ENCODE measurements at regions not wholly inside any gene's neighbourhood (a gene's known extent, or its start where the extent isn't known, plus 50 kb on each side); places are given as distances from the start of the nearest gene placed in this dataset.

- Histone ChIP-seq H3K9me3 (ENCODE audit: low read length) (no peaks in the 10 kb centered on the region), H3K36me3 (ENCODE audit: insufficient read depth, low read length) (no peaks in the 10 kb centered on the region), H3K79me2 (ENCODE audit: insufficient read depth, low read depth, low read length) (no peaks in the 10 kb centered on the region; the same call in 1 of the 2 replicates), H3K4me2 (ENCODE audit: low read length) (no peak overlapping the region), H3K27ac (ENCODE audit: low read depth, low read length, poor library complexity, severe bottlenecking) (no peak overlapping the region), H3K4me1 (ENCODE audit: insufficient read depth, low read length, poor library complexity, severe bottlenecking) (no peaks in the 10 kb centered on the region), H3K4me3 (ENCODE audit: low read depth, low read length, poor library complexity, severe bottlenecking) (no peak overlapping the region), H4K20me1 (ENCODE audit: insufficient read depth, low read length) (no peaks in the 10 kb centered on the region), H2AFZ (ENCODE audit: low read length) (no peak overlapping the region), H3K9me2 (ENCODE audit: insufficient read depth, low read length) (no peaks in the 10 kb centered on the region)
- POLR2A ChIA-PET, result interaction anchor here (0.6 to 0.9 kb wide), 2 partner anchors 10 to 1689 kb away, joined by 4 read pairs; partner anchors contain the start of gene UCHL3
- BruUV-seq (replicated peaks), result no TSS peak
- no peak for TF ChIP-seq CTCF (conservative IDR thresholded peaks at IDR 0.05; ENCODE audit: low read length)
- no peak for TF ChIP-seq EZH2phosphoT487 (IDR thresholded peaks at IDR 0.05; ENCODE audit: borderline replicate concordance, low read depth, low read length)
- intact Hi-C loops (cut with micrococcal nuclease; ENCODE audit: unreplicated experiment), result no loop called here
- CTCF ChIA-PET (ENCODE audit: unreplicated experiment), result interaction anchor here (0.6 kb wide), 1 partner anchor 307 kb away, joined by 3 read pairs; no protein-coding TSS in a partner anchor
- DNase-seq (ENCODE audit: low spot score), result no peak
Observed at GRCh38 chr13:73860501-73860900, 273.7 kb downstream of the KLF12 start.

GRCh38 chr13:73859841-73860240 is 274.4 kb downstream of the KLF12 start:
- no peak overlapping the region for H2AFZ ChIP-seq (ENCODE audit: low read length)
- no TSS peak for BruUV-seq (replicated peaks)
- POLR2A ChIA-PET, result interaction anchor here (0.6 to 0.9 kb wide), 3 partner anchors 9 to 1690 kb away, joined by 3 to 4 read pairs (median 4); partner anchors contain the start of gene UCHL3
- H4K20me1 ChIP-seq (ENCODE audit: insufficient read depth, low read length), result no peaks in the 10 kb centered on the region
- no peaks in the 10 kb centered on the region for H3K9me3 ChIP-seq (ENCODE audit: low read length)
- H3K36me3 ChIP-seq (ENCODE audit: insufficient read depth, low read length), result no peaks in the 10 kb centered on the region
- CTCF ChIA-PET (ENCODE audit: unreplicated experiment), result interaction anchor here (0.6 kb wide), 1 partner anchor 308 kb away, joined by 3 read pairs; no protein-coding TSS in a partner anchor
- no peak overlapping the region for H3K4me2 ChIP-seq (ENCODE audit: low read length)
- intact Hi-C loops (cut with micrococcal nuclease; ENCODE audit: unreplicated experiment), result no loop called here
- no peak for DNase-seq (ENCODE audit: low spot score)
- no peak overlapping the region for H3K27ac ChIP-seq (ENCODE audit: low read depth, low read length, poor library complexity, severe bottlenecking)
- no peaks in the 10 kb centered on the region for H3K9me2 ChIP-seq (ENCODE audit: insufficient read depth, low read length)
- no peaks in the 10 kb centered on the region for H3K4me1 ChIP-seq (ENCODE audit: insufficient read depth, low read length, poor library complexity, severe bottlenecking)
- H3K4me3 ChIP-seq (ENCODE audit: low read depth, low read length, poor library complexity, severe bottlenecking), result no peak overlapping the region
- no peaks in the 10 kb centered on the region; the same call in 1 of the 2 replicates for H3K79me2 ChIP-seq (ENCODE audit: insufficient read depth, low read depth, low read length)
- TF ChIP-seq CTCF (conservative IDR thresholded peaks at IDR 0.05; ENCODE audit: low read length) (no peak), EZH2phosphoT487 (IDR thresholded peaks at IDR 0.05; ENCODE audit: borderline replicate concordance, low read depth, low read length) (no peak)

GRCh38 chr13:73857106-73857505 is 277.1 kb downstream of the KLF12 start:
- BruUV-seq (replicated peaks), result no TSS peak
- H3K27ac ChIP-seq (ENCODE audit: low read depth, low read length, poor library complexity, severe bottlenecking), result no peak overlapping the region
- H3K36me3 ChIP-seq (ENCODE audit: insufficient read depth, low read length), result 0 out of 2 replicates have a peak, but pooled peaks cover 3% of the 10 kb centered on the region
- CTCF ChIA-PET (ENCODE audit: unreplicated experiment), result no interaction called here
- H3K9me2 ChIP-seq (ENCODE audit: insufficient read depth, low read length), result no peaks in the 10 kb centered on the region
- H3K4me3 ChIP-seq (ENCODE audit: low read depth, low read length, poor library complexity, severe bottlenecking), result no peak overlapping the region
- no peak overlapping the region for H3K4me2 ChIP-seq (ENCODE audit: low read length)
- intact Hi-C loops (cut with micrococcal nuclease; ENCODE audit: unreplicated experiment), result no loop called here
- POLR2A ChIA-PET, result interaction anchor here (0.6 to 1.0 kb wide), 2 partner anchors 9 to 19 kb away, joined by 3 read pairs; no protein-coding TSS in a partner anchor
- no peaks in the 10 kb centered on the region for H4K20me1 ChIP-seq (ENCODE audit: insufficient read depth, low read length)
- H3K79me2 ChIP-seq (ENCODE audit: insufficient read depth, low read depth, low read length), result no peaks in the 10 kb centered on the region; the same call in 1 of the 2 replicates
- DNase-seq (ENCODE audit: low spot score), result no peak
- no peak overlapping the region for H2AFZ ChIP-seq (ENCODE audit: low read length)
- TF ChIP-seq EZH2phosphoT487 (IDR thresholded peaks at IDR 0.05; ENCODE audit: borderline replicate concordance, low read depth, low read length), result no peak
- TF ChIP-seq CTCF (conservative IDR thresholded peaks at IDR 0.05; ENCODE audit: low read length), result no peak
- H3K4me1 ChIP-seq (ENCODE audit: insufficient read depth, low read length, poor library complexity, severe bottlenecking), result no peaks in the 10 kb centered on the region
- H3K9me3 ChIP-seq (ENCODE audit: low read length), result no peaks in the 10 kb centered on the region
